Activated T-cell treated with anti-CD3 and anti-CD28 coated beads, Interleukin-2, amount 50 U/mL, for 24 hours (primary cell): ENCODE measurements at regions not wholly inside any gene's neighbourhood (a gene's known extent, or its start where the extent isn't known, plus 50 kb on each side); places are given as distances from the start of the nearest gene placed in this dataset.

Experiments
- DNase-seq: peaks from one replicate; pipeline ENCODE4 v3.0.0-alpha.2; 2020
- H3K27ac Mint-ChIP-seq: 2 replicates; pipeline ENCODE4 v1.8.0; 2020; ENCODE audit warnings: mild to moderate bottlenecking, mixed read lengths
- H3K27me3 Mint-ChIP-seq: 2 replicates; pipeline ENCODE4 v1.8.0; 2020; ENCODE audit warnings: mixed read lengths
- H3K36me3 Mint-ChIP-seq: 2 replicates; pipeline ENCODE4 v1.8.0; 2020; ENCODE audit warnings: low read depth, mixed read lengths
- H3K4me1 Mint-ChIP-seq: 2 replicates; pipeline ENCODE4 v1.8.0; 2020; ENCODE audit warnings: low read depth, mixed read lengths
- H3K4me3 Mint-ChIP-seq: 2 replicates; pipeline ENCODE4 v1.8.0; 2020; ENCODE audit warnings: mild to moderate bottlenecking, moderate library complexity, mixed read lengths
- H3K9me3 Mint-ChIP-seq: 2 replicates; pipeline ENCODE4 v1.8.0; 2020; ENCODE audit warnings: mixed read lengths

- Mint-ChIP-seq H3K4me3 (no peak overlapping the region), H3K27ac (no peak overlapping the region), H3K27me3 (peaks cover 5% of the 10 kb centered on the region), H3K36me3 (no peaks in the 10 kb centered on the region), H3K9me3 (no peaks in the 10 kb centered on the region), H3K4me1 (peaks cover 1% of the 10 kb centered on the region)
- no peak for DNase-seq
Observed at GRCh38 chr21:25281134-25281533, 326.1 kb downstream of the MRPL39 start.

GRCh38 chr21:25280061-25280460 lies 327.2 kb downstream of the MRPL39 start:
- no peak for DNase-seq
- Mint-ChIP-seq H3K4me3 (no peak overlapping the region), H3K27ac (no peak overlapping the region), H3K4me1 (peaks cover 1% of the 10 kb centered on the region), H3K36me3 (no peaks in the 10 kb centered on the region), H3K27me3 (peaks cover 5% of the 10 kb centered on the region), H3K9me3 (no peaks in the 10 kb centered on the region)

- Mint-ChIP-seq H3K27me3 (no peaks in the 10 kb centered on the region), H3K4me1 (no peaks in the 10 kb centered on the region), H3K36me3 (no peaks in the 10 kb centered on the region), H3K4me3 (no peak overlapping the region), H3K9me3 (no peaks in the 10 kb centered on the region), H3K27ac (no peak overlapping the region)
- no peak for DNase-seq
Observed at GRCh38 chr21:25273959-25274358, 333.3 kb downstream of the MRPL39 start.

- Mint-ChIP-seq H3K4me3 (no peak overlapping the region), H3K27ac (no peak overlapping the region), H3K27me3 (no peaks in the 10 kb centered on the region), H3K36me3 (no peaks in the 10 kb centered on the region), H3K4me1 (no peaks in the 10 kb centered on the region), H3K9me3 (no peaks in the 10 kb centered on the region)
- no peak for DNase-seq
Observed at GRCh38 chr21:25254491-25255174, 352.6 kb downstream of the MRPL39 start.

GRCh38 chr21:25246546-25246945 lies 360.7 kb downstream of the MRPL39 start:
- H3K9me3 Mint-ChIP-seq: no peaks in the 10 kb centered on the region
- no peak for DNase-seq
- H3K4me3 Mint-ChIP-seq: no peak overlapping the region
- no peaks in the 10 kb centered on the region for H3K4me1 Mint-ChIP-seq
- H3K27ac Mint-ChIP-seq: no peak overlapping the region
- no peaks in the 10 kb centered on the region for H3K36me3 Mint-ChIP-seq
- no peaks in the 10 kb centered on the region for H3K27me3 Mint-ChIP-seq

- Mint-ChIP-seq H3K4me1 (no peaks in the 10 kb centered on the region), H3K36me3 (no peaks in the 10 kb centered on the region), H3K4me3 (no peak overlapping the region), H3K9me3 (no peaks in the 10 kb centered on the region), H3K27me3 (no peaks in the 10 kb centered on the region), H3K27ac (no peak overlapping the region)
- DNase-seq: no peak
Observed at GRCh38 chr21:25244735-25245134, 362.5 kb downstream of the MRPL39 start.

- Mint-ChIP-seq H3K4me1 (no peaks in the 10 kb centered on the region), H3K27me3 (no peaks in the 10 kb centered on the region), H3K27ac (no peak overlapping the region), H3K4me3 (no peak overlapping the region), H3K36me3 (no peaks in the 10 kb centered on the region), H3K9me3 (no peaks in the 10 kb centered on the region)
- no peak for DNase-seq
Observed at GRCh38 chr21:25243808-25244207, 363.5 kb downstream of the MRPL39 start.

- Mint-ChIP-seq H3K9me3 (peaks cover 7% of the 10 kb centered on the region), H3K27ac (no peak overlapping the region), H3K36me3 (no peaks in the 10 kb centered on the region), H3K4me1 (no peaks in the 10 kb centered on the region), H3K27me3 (no peaks in the 10 kb centered on the region), H3K4me3 (no peak overlapping the region)
- no peak for DNase-seq
Observed at GRCh38 chr21:25240974-25241373, 366.3 kb downstream of the MRPL39 start.

- no peaks in the 10 kb centered on the region for H3K36me3 Mint-ChIP-seq
- H3K4me1 Mint-ChIP-seq: no peaks in the 10 kb centered on the region
- no peak for DNase-seq
- no peak overlapping the region for H3K4me3 Mint-ChIP-seq
- H3K9me3 Mint-ChIP-seq: peaks cover 7% of the 10 kb centered on the region
- no peak overlapping the region for H3K27ac Mint-ChIP-seq
- H3K27me3 Mint-ChIP-seq: no peaks in the 10 kb centered on the region
Observed at GRCh38 chr21:25234857-25235801, 372.2 kb downstream of the MRPL39 start.

GRCh38 chr21:25220954-25221353 lies 386.3 kb downstream of the MRPL39 start:
- no peak overlapping the region for H3K4me3 Mint-ChIP-seq
- no peak overlapping the region for H3K27ac Mint-ChIP-seq
- H3K36me3 Mint-ChIP-seq: no peaks in the 10 kb centered on the region
- no peak for DNase-seq
- peaks cover 20% of the 10 kb centered on the region for H3K9me3 Mint-ChIP-seq
- H3K4me1 Mint-ChIP-seq: no peaks in the 10 kb centered on the region
- no peaks in the 10 kb centered on the region for H3K27me3 Mint-ChIP-seq

GRCh38 chr21:25220169-25220568 lies 387.1 kb downstream of the MRPL39 start:
- Mint-ChIP-seq H3K4me1 (no peaks in the 10 kb centered on the region), H3K27ac (no peak overlapping the region)

GRCh38 chr21:25215698-25216384 lies 391.4 kb downstream of the MRPL39 start:
- Mint-ChIP-seq H3K36me3 (no peaks in the 10 kb centered on the region), H3K4me3 (no peak overlapping the region), H3K27ac (no peak overlapping the region), H3K9me3 (peaks cover 6% of the 10 kb centered on the region), H3K4me1 (no peaks in the 10 kb centered on the region), H3K27me3 (no peaks in the 10 kb centered on the region)
- DNase-seq: no peak

More at GRCh38 chr21:25220169-25220568, 387.1 kb downstream of the MRPL39 start:
- no peaks in the 10 kb centered on the region for H3K36me3 Mint-ChIP-seq
- H3K9me3 Mint-ChIP-seq: peaks cover 20% of the 10 kb centered on the region
- H3K27me3 Mint-ChIP-seq: no peaks in the 10 kb centered on the region
- no peak for DNase-seq
- no peak overlapping the region for H3K4me3 Mint-ChIP-seq

- Mint-ChIP-seq H3K4me1 (no peaks in the 10 kb centered on the region), H3K27me3 (no peaks in the 10 kb centered on the region), H3K27ac (no peak overlapping the region), H3K9me3 (peaks cover 4% of the 10 kb centered on the region), H3K36me3 (no peaks in the 10 kb centered on the region), H3K4me3 (no peak overlapping the region)
- no peak for DNase-seq
Observed at GRCh38 chr21:25214676-25215075, 392.6 kb downstream of the MRPL39 start.

- Mint-ChIP-seq H3K27me3 (no peaks in the 10 kb centered on the region), H3K4me1 (no peaks in the 10 kb centered on the region)
- no peak for DNase-seq
Observed at GRCh38 chr21:25199944-25200343, 407.3 kb downstream of the MRPL39 start.

More at GRCh38 chr21:25199944-25200343, 407.3 kb downstream of the MRPL39 start:
- H3K36me3 Mint-ChIP-seq: no peaks in the 10 kb centered on the region
- no peak overlapping the region for H3K27ac Mint-ChIP-seq
- no peak overlapping the region for H3K4me3 Mint-ChIP-seq
- no peaks in the 10 kb centered on the region for H3K9me3 Mint-ChIP-seq
